ENCODE measurements at regions not wholly inside any gene's neighbourhood (a gene's known extent, or its start where the extent isn't known, plus 50 kb on each side); places are given as distances from the start of the nearest gene placed in this dataset.

- Histone ChIP-seq H3K9me3 (ENCODE audit: low read length) (no peaks in the 10 kb centered on the region), H3K4me1 (ENCODE audit: insufficient read depth, low read length) (no peaks in the 10 kb centered on the region), H3K36me3 (ENCODE audit: insufficient read depth, low read length) (no peaks in the 10 kb centered on the region), H3K27me3 (ENCODE audit: control insufficient read depth in 1 of 2, insufficient read depth in 2 of 2, low read length in 2 of 2) (no peaks in the 10 kb centered on the region), H3K9ac (ENCODE audit: low read length) (no peak overlapping the region), H3K27ac (ENCODE audit: low read depth, low read length) (no peak overlapping the region), H3K4me3 (ENCODE audit: low read depth in 1 of 2, low read length in 2 of 2) (no peak overlapping the region)
Measured at GRCh38 chr6:145517492-145517891, 217.8 kb downstream of the EPM2A start.

- no peak overlapping the region for H3K9ac ChIP-seq (ENCODE audit: low read length)
- H3K9me3 ChIP-seq (ENCODE audit: low read length) = no peaks in the 10 kb centered on the region
- H3K4me1 ChIP-seq (ENCODE audit: insufficient read depth, low read length) = no peaks in the 10 kb centered on the region
- no peaks in the 10 kb centered on the region for H3K27me3 ChIP-seq (ENCODE audit: control insufficient read depth in 1 of 2, insufficient read depth in 2 of 2, low read length in 2 of 2)
- H3K4me3 ChIP-seq (ENCODE audit: low read depth in 1 of 2, low read length in 2 of 2) = no peak overlapping the region
- H3K36me3 ChIP-seq (ENCODE audit: insufficient read depth, low read length) = no peaks in the 10 kb centered on the region
- no peak overlapping the region for H3K27ac ChIP-seq (ENCODE audit: low read depth, low read length)
Measured at GRCh38 chr6:145525038-145525437, 210.3 kb downstream of the EPM2A start.

DNA sequence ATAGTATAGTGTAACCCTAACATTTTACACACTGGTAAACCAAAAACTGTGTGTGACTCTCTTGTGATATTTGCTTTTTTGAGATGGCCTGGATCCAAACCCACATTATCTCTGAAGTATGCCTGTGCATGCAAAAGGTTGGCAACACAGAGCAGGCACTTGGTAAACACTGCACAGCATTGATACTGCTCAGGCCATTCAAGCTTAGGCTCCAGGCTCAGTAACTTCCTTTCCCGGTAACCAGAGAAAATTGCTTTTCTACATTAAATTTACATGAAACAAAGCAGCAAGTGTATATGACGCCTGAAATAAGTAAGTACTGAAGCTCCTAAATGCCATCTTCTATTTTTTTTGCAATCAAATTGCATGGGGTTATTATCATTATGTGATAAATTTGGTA is 205.7 kb downstream of the EPM2A start:
- no peak overlapping the region for H3K4me3 ChIP-seq (ENCODE audit: low read depth in 1 of 2, low read length in 2 of 2)
- H3K4me1 ChIP-seq (ENCODE audit: insufficient read depth, low read length) = no peaks in the 10 kb centered on the region
- H3K27ac ChIP-seq (ENCODE audit: low read depth, low read length) = no peak overlapping the region
- no peaks in the 10 kb centered on the region for H3K9me3 ChIP-seq (ENCODE audit: low read length)
- H3K9ac ChIP-seq (ENCODE audit: low read length) = no peak overlapping the region
- H3K27me3 ChIP-seq (ENCODE audit: control insufficient read depth in 1 of 2, insufficient read depth in 2 of 2, low read length in 2 of 2) = no peaks in the 10 kb centered on the region
- no peaks in the 10 kb centered on the region for H3K36me3 ChIP-seq (ENCODE audit: insufficient read depth, low read length)

DNA sequence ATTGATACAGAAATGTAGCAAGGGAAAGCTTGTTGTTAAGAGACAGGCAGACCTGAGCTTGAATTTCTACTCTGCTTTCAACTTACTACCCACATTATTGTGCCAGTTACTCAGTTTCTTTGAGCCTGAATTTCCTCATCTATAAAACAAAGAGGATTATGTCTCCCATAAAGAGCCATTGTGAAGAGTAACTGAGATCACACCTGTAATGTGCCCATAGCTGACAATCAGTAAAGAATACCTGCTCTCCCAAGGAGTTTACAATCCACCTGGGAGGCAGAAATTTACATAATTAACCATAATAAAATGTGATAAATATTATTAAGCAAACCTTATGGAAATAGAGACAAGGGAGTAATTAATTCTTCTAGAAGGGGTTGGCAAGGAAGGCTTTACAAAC is 204.9 kb downstream of the EPM2A start:
- H3K4me1 ChIP-seq (ENCODE audit: insufficient read depth, low read length) = no peaks in the 10 kb centered on the region
- no peaks in the 10 kb centered on the region for H3K36me3 ChIP-seq (ENCODE audit: insufficient read depth, low read length)
- H3K9me3 ChIP-seq (ENCODE audit: low read length) = no peaks in the 10 kb centered on the region
- no peak overlapping the region for H3K27ac ChIP-seq (ENCODE audit: low read depth, low read length)
- H3K4me3 ChIP-seq (ENCODE audit: low read depth in 1 of 2, low read length in 2 of 2) = no peak overlapping the region
- H3K27me3 ChIP-seq (ENCODE audit: control insufficient read depth in 1 of 2, insufficient read depth in 2 of 2, low read length in 2 of 2) = no peaks in the 10 kb centered on the region
- no peak overlapping the region for H3K9ac ChIP-seq (ENCODE audit: low read length)

- Histone ChIP-seq H3K9me3 (ENCODE audit: low read length) (no peaks in the 10 kb centered on the region), H3K4me3 (ENCODE audit: low read depth in 1 of 2, low read length in 2 of 2) (no peak overlapping the region), H3K4me1 (ENCODE audit: insufficient read depth, low read length) (no peaks in the 10 kb centered on the region), H3K36me3 (ENCODE audit: insufficient read depth, low read length) (no peaks in the 10 kb centered on the region), H3K27ac (ENCODE audit: low read depth, low read length) (no peak overlapping the region), H3K27me3 (ENCODE audit: control insufficient read depth in 1 of 2, insufficient read depth in 2 of 2, low read length in 2 of 2) (no peaks in the 10 kb centered on the region), H3K9ac (ENCODE audit: low read length) (no peak overlapping the region)
Measured at GRCh38 chr6:145531032-145531431, 204.3 kb downstream of the EPM2A start.

DNA sequence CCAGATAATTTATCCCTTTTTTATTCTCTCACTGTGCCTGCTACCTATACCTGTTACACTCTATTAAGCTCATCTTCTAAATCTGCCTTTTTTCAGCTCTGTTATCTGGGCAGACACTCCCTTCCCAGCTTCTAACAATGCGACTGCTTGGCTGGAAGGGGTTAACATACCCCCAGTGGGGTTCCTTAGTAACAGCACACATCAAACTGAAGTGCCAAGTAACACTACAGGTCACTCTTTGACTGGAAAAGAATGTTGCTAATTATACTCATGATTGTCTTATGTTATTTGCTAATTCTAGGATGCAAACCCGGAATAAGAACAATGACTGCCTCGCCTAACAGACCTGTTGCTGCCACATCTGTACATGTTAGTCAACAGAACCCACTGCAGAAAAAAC is 203.5 kb downstream of the EPM2A start:
- H3K27me3 ChIP-seq (ENCODE audit: control insufficient read depth in 1 of 2, insufficient read depth in 2 of 2, low read length in 2 of 2) = no peaks in the 10 kb centered on the region
- no peak overlapping the region for H3K9ac ChIP-seq (ENCODE audit: low read length)
- no peaks in the 10 kb centered on the region for H3K4me1 ChIP-seq (ENCODE audit: insufficient read depth, low read length)
- no peak overlapping the region for H3K4me3 ChIP-seq (ENCODE audit: low read depth in 1 of 2, low read length in 2 of 2)
- H3K27ac ChIP-seq (ENCODE audit: low read depth, low read length) = no peak overlapping the region
- H3K9me3 ChIP-seq (ENCODE audit: low read length) = no peaks in the 10 kb centered on the region
- no peaks in the 10 kb centered on the region for H3K36me3 ChIP-seq (ENCODE audit: insufficient read depth, low read length)

GRCh38 chr6:145532361-145532760 is 203.0 kb downstream of the EPM2A start:
- H3K4me3 ChIP-seq (ENCODE audit: low read depth in 1 of 2, low read length in 2 of 2) = no peak overlapping the region
- no peaks in the 10 kb centered on the region for H3K27me3 ChIP-seq (ENCODE audit: control insufficient read depth in 1 of 2, insufficient read depth in 2 of 2, low read length in 2 of 2)
- no peaks in the 10 kb centered on the region for H3K9me3 ChIP-seq (ENCODE audit: low read length)
- no peak overlapping the region for H3K27ac ChIP-seq (ENCODE audit: low read depth, low read length)
- no peaks in the 10 kb centered on the region for H3K36me3 ChIP-seq (ENCODE audit: insufficient read depth, low read length)
- no peaks in the 10 kb centered on the region for H3K4me1 ChIP-seq (ENCODE audit: insufficient read depth, low read length)
- H3K9ac ChIP-seq (ENCODE audit: low read length) = no peak overlapping the region

- Histone ChIP-seq H3K27ac (ENCODE audit: low read depth, low read length) (no peak overlapping the region), H3K9me3 (ENCODE audit: low read length) (no peaks in the 10 kb centered on the region), H3K27me3 (ENCODE audit: control insufficient read depth in 1 of 2, insufficient read depth in 2 of 2, low read length in 2 of 2) (no peaks in the 10 kb centered on the region)
Measured at GRCh38 chr6:145534989-145535388, 200.3 kb downstream of the EPM2A start.

GRCh38 chr6:145538989-145539388 is 196.3 kb downstream of the EPM2A start:
- Histone ChIP-seq H3K36me3 (ENCODE audit: insufficient read depth, low read length) (no peaks in the 10 kb centered on the region), H3K27me3 (ENCODE audit: control insufficient read depth in 1 of 2, insufficient read depth in 2 of 2, low read length in 2 of 2) (no peaks in the 10 kb centered on the region)

More at GRCh38 chr6:145534989-145535388, 200.3 kb downstream of the EPM2A start:
- Histone ChIP-seq H3K4me1 (ENCODE audit: insufficient read depth, low read length) (no peaks in the 10 kb centered on the region), H3K36me3 (ENCODE audit: insufficient read depth, low read length) (no peaks in the 10 kb centered on the region), H3K4me3 (ENCODE audit: low read depth in 1 of 2, low read length in 2 of 2) (no peak overlapping the region), H3K9ac (ENCODE audit: low read length) (no peak overlapping the region)

DNA sequence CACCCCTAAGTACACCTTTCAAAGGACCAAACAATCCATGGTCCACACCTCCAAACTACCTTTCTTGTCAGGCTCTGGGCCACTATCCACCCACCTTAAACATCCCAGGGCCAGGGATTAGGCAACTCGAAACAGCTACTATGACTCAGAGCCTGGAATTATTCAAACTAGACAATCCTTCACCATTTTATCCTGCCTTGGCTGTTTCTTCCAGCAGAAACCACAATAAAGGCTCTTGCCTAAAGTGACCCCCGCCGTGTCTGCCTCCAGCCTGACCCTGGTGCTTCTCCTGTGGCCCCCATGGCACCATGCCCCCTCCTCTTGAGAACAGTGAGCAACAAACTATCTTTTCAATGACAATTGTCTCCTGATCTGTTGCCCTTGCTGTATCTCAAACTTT is 195.5 kb downstream of the EPM2A start:
- no peaks in the 10 kb centered on the region for H3K4me1 ChIP-seq (ENCODE audit: insufficient read depth, low read length)
- H3K4me3 ChIP-seq (ENCODE audit: low read depth in 1 of 2, low read length in 2 of 2) = no peak overlapping the region
- no peak overlapping the region for H3K27ac ChIP-seq (ENCODE audit: low read depth, low read length)
- H3K9me3 ChIP-seq (ENCODE audit: low read length) = no peaks in the 10 kb centered on the region
- no peaks in the 10 kb centered on the region for H3K36me3 ChIP-seq (ENCODE audit: insufficient read depth, low read length)
- H3K9ac ChIP-seq (ENCODE audit: low read length) = no peak overlapping the region
- no peaks in the 10 kb centered on the region for H3K27me3 ChIP-seq (ENCODE audit: control insufficient read depth in 1 of 2, insufficient read depth in 2 of 2, low read length in 2 of 2)

More at GRCh38 chr6:145538989-145539388, 196.3 kb downstream of the EPM2A start:
- Histone ChIP-seq H3K4me3 (ENCODE audit: low read depth in 1 of 2, low read length in 2 of 2) (no peak overlapping the region), H3K9ac (ENCODE audit: low read length) (no peak overlapping the region), H3K4me1 (ENCODE audit: insufficient read depth, low read length) (no peaks in the 10 kb centered on the region), H3K9me3 (ENCODE audit: low read length) (no peaks in the 10 kb centered on the region), H3K27ac (ENCODE audit: low read depth, low read length) (no peak overlapping the region)

DNA sequence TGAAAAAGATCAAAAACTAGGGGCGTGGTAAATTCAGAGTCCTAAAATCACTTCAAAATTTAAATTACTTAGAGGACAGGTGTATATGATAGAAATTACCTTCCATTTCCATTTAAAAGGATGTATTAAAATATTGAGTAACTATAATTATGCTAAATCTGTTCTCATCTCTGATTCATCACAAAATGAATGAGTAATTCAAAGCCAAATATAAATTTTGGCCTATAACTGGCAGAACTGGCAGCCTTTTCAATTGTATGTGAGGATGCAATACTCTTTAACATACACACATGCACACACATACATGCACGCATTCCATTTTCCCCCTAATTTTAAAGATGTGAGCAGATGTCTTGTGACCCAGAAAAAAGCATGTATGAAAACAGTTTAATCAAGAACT is 194.6 kb downstream of the EPM2A start:
- H3K4me1 ChIP-seq (ENCODE audit: insufficient read depth, low read length) = no peaks in the 10 kb centered on the region
- no peak overlapping the region for H3K27ac ChIP-seq (ENCODE audit: low read depth, low read length)
- H3K36me3 ChIP-seq (ENCODE audit: insufficient read depth, low read length) = no peaks in the 10 kb centered on the region

GRCh38 chr6:145544041-145544440 is 191.3 kb downstream of the EPM2A start:
- H3K9me3 ChIP-seq (ENCODE audit: low read length) = no peaks in the 10 kb centered on the region

More for the DNA sequence above, 194.6 kb downstream of the EPM2A start:
- Histone ChIP-seq H3K9me3 (ENCODE audit: low read length) (no peaks in the 10 kb centered on the region), H3K4me3 (ENCODE audit: low read depth in 1 of 2, low read length in 2 of 2) (no peak overlapping the region), H3K27me3 (ENCODE audit: control insufficient read depth in 1 of 2, insufficient read depth in 2 of 2, low read length in 2 of 2) (no peaks in the 10 kb centered on the region), H3K9ac (ENCODE audit: low read length) (no peak overlapping the region)

More at GRCh38 chr6:145544041-145544440, 191.3 kb downstream of the EPM2A start:
- no peak overlapping the region for H3K9ac ChIP-seq (ENCODE audit: low read length)
- H3K27ac ChIP-seq (ENCODE audit: low read depth, low read length) = no peak overlapping the region
- H3K27me3 ChIP-seq (ENCODE audit: control insufficient read depth in 1 of 2, insufficient read depth in 2 of 2, low read length in 2 of 2) = no peaks in the 10 kb centered on the region
- H3K4me3 ChIP-seq (ENCODE audit: low read depth in 1 of 2, low read length in 2 of 2) = no peak overlapping the region
- no peaks in the 10 kb centered on the region for H3K36me3 ChIP-seq (ENCODE audit: insufficient read depth, low read length)
- H3K4me1 ChIP-seq (ENCODE audit: insufficient read depth, low read length) = no peaks in the 10 kb centered on the region
